Lower leg skin (tissue), 4 donors: ENCODE measurements at regions not wholly inside any gene's neighbourhood (a gene's known extent, or its start where the extent isn't known, plus 50 kb on each side); places are given as distances from the start of the nearest gene placed in this dataset.
"Not testable (repeated sequence)": the region's sequence is repeated elsewhere in the genome, so short reads cannot be mapped to it uniquely, and the experiment has no call there.

Experiments used
- DNase-seq, 2 donors: peaks; one replicate each; pipeline ENCODE4 v3.0.0-alpha.2; 2019; ENCODE audit warnings: low spot score in 2 of 2
- H3K4me3 ChIP-seq: fragments of 200-600 bp; sonication (generic); 2 replicates; pipeline ENCODE4 v1.5.1; 2017; ENCODE audit warnings: mild to moderate bottlenecking, low read depth; ENCODE audit not compliant: poor library complexity, severe bottlenecking
- CTCF ChIP-seq, 3 donors: fragments of 450-650 bp; IDR thresholded peaks; one replicate each; pipeline ENCODE4 v1.5.1; 2016; ENCODE audit warnings: antibody characterized with exemption in 3 of 3, mild to moderate bottlenecking in 3 of 3, moderate library complexity in 2 of 3
- POLR2A ChIP-seq, 2 donors: fragments of 450-650 bp; IDR thresholded peaks; one replicate each; pipeline ENCODE4 v1.6.1; 2016 to 2017; ENCODE audit warnings: antibody characterized with exemption in 2 of 2, mild to moderate bottlenecking in 1 of 2, moderate library complexity in 1 of 2
- WGBS, 2 donors: methylation state at CpG; one replicate each; pipeline ENCODE4 v1.1.5; 2018; 5-methylcytosine and 5-hydroxymethylcytosine counted together
- intact Hi-C: fragments of 100-400 bp; cut with DNase I; formaldehyde crosslinking; loops from one replicate; pipeline ENCODE4 v1.15.0; 2023; ENCODE audit warnings: low total_unique reads

GRCh38 chr4:131002132-131002531 is 1906.2 kb downstream of the C4orf33 start:
- TF ChIP-seq CTCF (IDR thresholded peaks at IDR 0.05) (no peak), POLR2A (IDR thresholded peaks at IDR 0.05) (no peak)
- WGBS, 2 donors: 58 to 66% methylated on average over 1 of the region's 1 CpG
- intact Hi-C loops: no loop called here
- H3K4me3 ChIP-seq: no peak overlapping the region
- no peak for DNase-seq

- WGBS, 2 donors: 84% methylated on average over 6 of the region's 6 CpGs
- TF ChIP-seq POLR2A (IDR thresholded peaks at IDR 0.05) (no peak), CTCF (IDR thresholded peaks at IDR 0.05) (no peak)
- no peak overlapping the region for H3K4me3 ChIP-seq
- intact Hi-C loops: no loop called here
- no peak for DNase-seq
Measured at GRCh38 chr4:131006388-131006787, 1910.4 kb downstream of the C4orf33 start.

- intact Hi-C loops, H3K4me3 ChIP-seq, DNase-seq: not testable (repeated sequence)
- WGBS, 2 donors: 84 to 87% methylated on average over 4 of the region's 4 CpGs
Measured at GRCh38 chr4:131011961-131012360, 1916.0 kb downstream of the C4orf33 start.

GRCh38 chr4:131013226-131013625 is 1917.3 kb downstream of the C4orf33 start:
- no peak for DNase-seq
- TF ChIP-seq CTCF (IDR thresholded peaks at IDR 0.05) (no peak), POLR2A (IDR thresholded peaks at IDR 0.05) (no peak)
- no peak overlapping the region for H3K4me3 ChIP-seq
- intact Hi-C loops: no loop called here
- WGBS, 2 donors: 56 to 57% methylated on average over 1 of the region's 1 CpG

- DNase-seq: no peak
- no peak for TF ChIP-seq CTCF (IDR thresholded peaks at IDR 0.05)
- TF ChIP-seq POLR2A (IDR thresholded peaks at IDR 0.05): no peak
- H3K4me3 ChIP-seq: no peak overlapping the region
- WGBS, 2 donors: 93 to 96% methylated on average over 9 of the region's 9 CpGs
- intact Hi-C loops: no loop called here
Measured at GRCh38 chr4:131026771-131027170, 1930.8 kb downstream of the C4orf33 start.

- no peak for TF ChIP-seq POLR2A (IDR thresholded peaks at IDR 0.05)
- no peak for TF ChIP-seq CTCF (IDR thresholded peaks at IDR 0.05)
- intact Hi-C loops: no loop called here
- no peak for DNase-seq
- H3K4me3 ChIP-seq: no peak overlapping the region
Measured at GRCh38 chr4:131044368-131044767, 1948.4 kb downstream of the C4orf33 start.
